A204.1 (cell line): ENCODE measurements at regions not wholly inside any gene's neighbourhood (a gene's known extent, or its start where the extent isn't known, plus 50 kb on each side); places are given as distances from the start of the nearest gene placed in this dataset.
"Not testable (repeated sequence)": the region's sequence is repeated elsewhere in the genome, so short reads cannot be mapped to it uniquely, and the experiment has no call there.

Experiments
- FAIRE-seq: peaks from 2 replicates; lab custom pipeline; 2012; peaks lifted over from hg19 to GRCh38; lab: Jason Lieb, UNC

DNA sequence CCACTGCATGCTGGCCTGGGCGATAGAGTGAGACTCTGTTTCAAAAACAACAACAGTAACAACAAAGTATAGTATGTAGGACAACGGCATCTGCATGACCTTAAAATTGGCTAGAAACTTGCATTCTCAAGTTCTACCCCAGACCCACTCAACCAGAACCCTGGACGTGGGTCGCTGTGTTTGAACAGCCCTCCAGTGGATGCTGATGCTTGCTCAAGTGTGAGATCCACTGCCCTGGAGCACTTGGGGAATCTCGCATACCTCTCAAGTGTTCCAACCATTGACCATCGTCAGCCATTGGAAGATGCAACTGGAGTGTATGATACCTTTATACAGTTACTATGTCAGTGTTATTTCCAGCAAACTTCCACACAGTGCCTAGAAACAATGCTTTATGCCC lies 435.9 kb downstream of the DCDC2C start:
- no peak for FAIRE-seq

DNA sequence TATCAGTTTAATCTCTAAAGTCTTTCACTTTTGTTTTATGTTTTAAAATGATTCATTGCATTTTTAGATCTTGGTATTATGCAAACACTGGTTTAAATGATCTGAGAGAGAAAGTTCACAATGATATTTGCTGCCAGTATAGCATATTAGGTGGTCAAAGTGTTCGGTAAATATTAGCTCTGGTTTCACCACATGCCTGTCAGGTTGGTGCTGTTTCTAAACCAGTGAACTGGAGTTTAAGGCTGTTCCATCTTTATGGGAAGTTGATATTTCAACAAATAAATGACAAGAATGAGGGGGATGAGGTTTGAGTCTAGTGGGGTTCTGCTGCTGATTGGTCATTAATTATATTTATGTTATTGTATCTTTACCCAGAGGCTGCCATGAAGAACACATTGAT lies 436.4 kb downstream of the DCDC2C start:
- no peak for FAIRE-seq

DNA sequence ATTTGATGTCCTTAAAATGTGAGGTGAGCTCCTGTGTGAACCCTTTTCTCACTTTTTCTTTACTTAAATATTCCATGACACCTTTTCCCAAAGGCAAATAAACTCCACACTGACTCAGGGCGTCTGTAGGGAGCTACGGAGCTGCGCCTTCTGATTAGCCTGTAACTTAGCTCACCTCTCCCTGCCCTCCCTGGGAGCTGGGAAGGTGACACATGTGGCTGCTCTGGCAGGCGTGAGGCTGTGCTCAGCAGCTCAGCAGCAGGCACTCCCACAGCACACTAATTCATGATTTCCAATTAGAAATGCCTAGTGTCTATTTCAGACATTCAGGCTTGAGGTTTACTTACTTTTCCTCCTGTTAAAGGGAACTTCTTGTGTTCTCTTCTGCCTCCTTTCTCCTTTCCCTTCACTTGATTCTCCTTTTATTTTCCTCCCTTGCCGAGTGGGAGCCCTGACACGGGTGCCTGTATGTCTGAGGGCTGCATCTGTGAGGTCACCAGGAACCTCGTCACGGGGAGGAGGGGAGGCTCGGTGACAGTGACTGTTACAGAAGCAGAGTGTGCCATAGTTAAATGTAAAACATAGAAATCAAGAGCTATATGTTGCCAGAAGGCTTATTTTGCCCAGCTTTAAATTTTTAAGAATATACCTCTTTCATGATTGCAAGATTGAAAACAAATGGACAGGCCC lies 437.1 kb downstream of the DCDC2C start:
- FAIRE-seq = no peak

DNA sequence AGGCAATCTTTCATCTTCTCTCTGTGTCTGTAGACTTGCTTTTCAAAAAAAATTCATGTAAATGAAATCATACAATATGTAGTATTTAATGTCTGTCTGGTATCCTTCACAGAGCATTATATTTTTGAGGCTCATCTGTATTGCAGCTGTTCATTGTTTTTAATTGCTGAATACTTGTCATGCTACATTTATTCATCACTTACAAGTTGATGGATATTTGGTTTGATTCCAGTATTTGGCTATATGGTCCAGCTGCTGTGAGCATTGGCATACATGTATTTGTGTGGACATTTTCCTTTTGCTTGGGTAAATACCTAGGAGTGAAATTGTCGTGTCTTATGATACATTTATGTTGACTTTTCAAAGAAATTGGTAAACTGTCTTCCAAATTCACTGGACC lies 441.4 kb downstream of the DCDC2C start:
- no peak for FAIRE-seq

DNA sequence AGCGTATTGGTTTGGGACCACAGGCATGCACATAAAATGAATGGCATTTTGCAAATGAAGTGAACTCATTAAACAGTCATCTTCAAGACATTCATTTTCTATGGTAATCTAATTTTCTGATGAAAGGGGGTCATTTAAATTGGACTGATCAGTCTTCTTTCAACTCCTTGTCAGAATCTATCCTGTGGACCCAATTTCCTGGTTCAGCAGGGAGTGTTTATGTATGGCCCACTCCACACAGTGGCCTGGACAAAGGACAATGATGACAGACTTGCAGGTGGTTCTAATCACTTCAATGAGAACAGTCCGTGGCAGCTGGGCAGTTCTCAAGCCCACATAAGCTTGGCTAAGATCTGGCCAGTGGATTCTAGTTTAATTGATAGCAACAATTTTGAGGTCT lies 448.1 kb downstream of the DCDC2C start:
- no peak for FAIRE-seq

DNA sequence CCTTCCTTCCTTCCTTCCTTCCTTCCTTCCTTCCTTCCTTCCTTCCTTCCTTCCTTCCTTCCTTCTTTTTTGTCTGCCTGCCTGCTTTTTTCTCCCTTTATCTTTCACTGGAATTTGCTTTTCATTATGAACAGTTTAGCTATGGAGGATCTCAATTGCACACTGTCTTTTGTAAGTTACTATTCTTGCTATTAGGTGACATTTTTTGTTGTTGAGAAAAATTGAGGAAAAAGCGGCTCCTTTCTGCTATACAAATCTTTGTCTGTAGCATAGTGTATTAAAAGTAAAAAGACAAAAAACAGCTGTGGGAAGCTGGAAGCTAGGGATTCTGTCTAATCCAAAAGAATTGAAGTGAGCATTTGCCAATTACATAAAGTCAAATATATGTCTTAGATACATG lies 448.7 kb downstream of the DCDC2C start:
- no peak for FAIRE-seq

DNA sequence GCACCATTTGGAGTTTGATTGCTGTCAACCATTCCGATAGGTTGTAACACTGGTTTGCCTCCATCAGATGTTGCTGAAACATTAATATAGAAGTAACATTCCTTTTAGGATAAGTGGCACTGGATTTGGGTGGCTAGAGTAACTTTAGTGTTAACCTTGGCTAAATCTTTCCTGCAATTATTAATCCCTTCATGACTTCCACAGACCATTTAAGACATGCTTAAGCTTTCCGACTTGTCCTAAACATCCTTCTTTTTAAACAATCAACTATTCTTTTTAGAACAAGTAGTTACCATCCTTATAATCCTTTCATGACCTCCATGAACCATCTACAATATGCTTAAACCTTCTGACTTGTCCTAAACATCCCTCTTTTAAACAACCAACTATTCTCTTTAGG lies 465.5 kb downstream of the DCDC2C start:
- no peak for FAIRE-seq

DNA sequence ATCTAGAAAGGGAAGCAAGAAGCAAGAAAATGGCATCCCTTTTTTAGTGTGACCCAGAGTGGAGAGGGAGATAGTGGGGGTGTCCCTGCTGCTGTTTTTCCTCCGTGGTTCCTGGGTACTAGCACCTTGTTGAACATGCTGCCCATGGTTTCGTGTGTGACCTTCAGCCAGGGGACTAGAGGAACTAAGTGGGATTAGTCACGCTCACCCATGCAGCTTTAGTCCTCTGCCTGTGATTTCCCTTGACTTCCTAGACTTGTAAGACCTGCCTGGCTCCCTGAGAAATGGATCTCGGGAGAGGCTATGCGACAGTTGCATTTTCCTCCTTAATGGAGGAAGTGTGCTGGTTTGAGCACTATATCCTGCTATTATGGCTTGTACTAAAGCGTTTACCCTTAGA lies 471.4 kb downstream of the DCDC2C start:
- no peak for FAIRE-seq

DNA sequence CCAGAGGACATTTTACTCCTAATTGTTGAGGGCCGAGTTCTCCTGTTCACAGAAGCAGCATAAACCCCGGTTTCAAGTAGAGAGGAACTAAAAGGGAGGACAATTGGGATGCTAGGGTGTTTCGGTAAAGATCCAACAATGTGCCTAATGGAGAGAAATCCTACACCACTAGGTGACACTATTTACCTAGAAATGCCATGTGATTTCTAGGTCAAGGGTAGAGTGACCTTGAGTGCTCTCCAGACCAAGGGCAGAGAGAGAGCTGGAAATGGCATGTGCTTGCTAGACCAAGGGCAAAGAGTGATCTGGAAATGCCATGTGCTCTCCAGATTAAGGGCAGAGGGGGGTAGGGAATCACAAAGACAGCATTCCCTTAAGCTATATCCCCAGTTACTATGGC lies 472.0 kb downstream of the DCDC2C start:
- FAIRE-seq = no peak

DNA sequence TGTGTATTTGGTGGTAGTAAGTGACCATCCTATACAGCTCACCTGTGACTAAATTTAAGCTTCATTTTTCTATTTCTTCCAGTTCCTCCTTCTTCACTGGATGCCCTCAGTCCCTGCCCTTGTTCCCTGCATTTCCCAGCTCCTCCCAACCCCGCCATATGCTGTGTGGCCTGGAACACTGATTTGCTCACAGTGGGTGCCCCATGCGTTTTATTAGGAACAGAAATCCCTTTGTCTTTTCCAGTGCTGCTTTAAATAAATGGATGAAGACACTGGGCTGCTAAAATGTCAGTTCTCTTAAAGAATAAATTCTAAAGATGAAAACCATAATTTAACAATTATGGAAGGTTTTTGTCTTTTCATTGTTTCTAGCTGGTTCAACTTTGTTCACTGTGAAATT lies 477.3 kb downstream of the DCDC2C start:
- FAIRE-seq = no peak

DNA sequence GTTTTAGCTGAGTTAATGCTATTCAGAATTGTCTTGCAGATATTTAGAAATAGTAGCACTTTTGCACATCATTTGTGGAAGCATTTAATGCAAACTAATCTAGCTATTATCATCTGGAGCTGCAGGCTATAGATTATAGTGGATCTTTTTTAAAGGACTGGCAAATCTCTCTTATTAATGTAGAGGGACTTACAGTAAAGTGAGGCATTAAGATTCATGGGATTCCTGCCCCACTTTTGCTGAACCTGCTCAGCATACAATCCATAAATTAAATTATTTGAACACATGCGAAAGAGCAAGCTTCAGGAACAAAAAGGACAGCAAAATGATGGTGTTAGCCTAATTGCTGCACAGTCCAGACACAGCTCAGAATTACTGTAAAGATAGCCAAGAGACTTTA lies 477.7 kb downstream of the DCDC2C start:
- no peak for FAIRE-seq

DNA sequence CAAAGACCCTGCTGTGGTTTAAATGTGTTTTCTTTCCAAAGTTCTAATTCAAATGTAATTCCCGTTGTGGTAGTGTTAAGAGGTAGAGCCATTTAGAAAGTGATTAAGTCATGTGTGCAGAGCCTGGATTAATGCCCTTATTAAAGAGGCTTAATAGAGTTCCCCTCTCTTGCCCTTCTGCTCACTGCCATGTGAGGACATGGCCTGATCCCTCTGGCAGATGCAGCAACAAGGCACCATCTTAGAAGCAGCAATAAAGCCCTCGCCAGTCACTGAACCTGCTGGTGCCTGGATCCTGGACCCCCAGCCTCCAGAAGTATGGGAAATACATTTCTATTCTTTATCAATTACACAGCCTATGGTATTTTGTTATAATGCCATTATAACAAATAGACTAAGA lies 485.2 kb downstream of the DCDC2C start:
- no peak for FAIRE-seq

DNA sequence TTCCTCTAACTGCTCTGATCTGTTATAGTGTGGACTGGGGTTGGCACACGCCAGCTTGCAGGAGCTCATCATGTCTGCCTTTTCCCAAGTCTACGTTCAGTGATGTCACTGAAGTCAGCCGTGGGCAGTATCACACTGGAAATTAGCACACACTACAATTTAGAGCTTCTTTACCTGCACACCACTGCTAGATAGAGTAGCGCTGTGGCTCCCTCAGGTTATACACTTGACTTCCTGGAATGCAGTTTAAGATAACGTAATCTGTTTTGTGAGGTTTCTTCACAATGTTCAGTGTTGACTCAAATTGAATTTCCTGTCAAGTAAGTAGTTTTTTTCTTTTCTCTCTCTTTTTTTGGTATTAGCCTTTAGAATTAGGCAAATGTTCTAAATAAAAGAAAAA lies 487.2 kb downstream of the DCDC2C start:
- FAIRE-seq = no peak

DNA sequence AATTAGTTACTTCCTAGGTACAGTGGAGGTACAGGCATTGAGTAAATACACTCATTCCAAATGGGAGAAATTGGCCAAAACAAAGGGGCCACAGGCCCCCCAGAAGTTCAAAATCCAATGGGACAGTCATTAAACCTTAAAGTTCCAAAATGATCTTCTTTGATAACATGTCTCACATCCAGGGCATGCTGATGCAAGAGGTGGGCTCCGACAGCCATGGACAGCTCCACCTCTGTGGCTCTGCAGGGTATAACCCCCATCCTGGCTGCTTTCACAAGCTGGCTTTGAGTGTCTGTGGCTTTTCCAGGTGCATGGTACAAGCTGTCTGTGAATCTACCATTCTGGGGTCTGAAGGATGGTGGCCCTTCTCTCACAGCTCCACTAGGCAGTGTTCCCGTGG lies 488.7 kb downstream of the DCDC2C start:
- FAIRE-seq = no peak

DNA sequence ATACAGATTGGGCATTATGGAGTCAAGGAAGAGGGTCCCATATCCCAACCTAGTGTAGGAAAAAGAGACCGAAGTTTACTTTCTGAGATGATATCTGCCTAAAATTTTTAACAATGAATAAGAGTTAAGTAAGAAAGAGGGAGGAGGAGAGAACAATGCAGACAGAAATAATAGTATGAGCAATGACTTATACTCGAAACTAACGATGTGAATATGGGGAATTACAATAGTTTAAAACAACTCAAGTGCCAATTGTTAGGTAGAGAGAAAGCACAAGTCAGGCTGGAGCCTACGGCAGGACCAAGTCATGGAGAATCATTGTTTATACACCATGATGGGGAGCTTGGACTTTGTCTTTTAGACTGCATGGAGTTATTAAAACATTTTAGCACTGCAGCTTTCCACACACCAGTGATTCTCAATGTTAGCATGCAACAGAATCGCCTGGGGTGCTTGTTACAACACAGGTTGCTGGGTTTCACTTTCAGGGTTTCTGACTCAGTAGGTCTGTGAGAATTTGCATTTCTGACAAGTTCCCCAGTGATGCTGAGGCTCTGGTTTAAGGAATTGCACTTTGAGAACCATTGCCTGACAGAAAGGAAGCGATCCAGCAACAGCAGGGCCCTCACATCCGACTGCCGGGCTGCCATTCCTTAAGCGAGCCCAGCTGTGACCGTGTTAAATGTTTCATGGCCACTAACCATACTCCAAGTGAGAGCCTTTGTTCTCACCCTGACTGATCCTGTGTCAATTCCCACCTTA lies 511.2 kb downstream of the DCDC2C start:
- FAIRE-seq = no peak

DNA sequence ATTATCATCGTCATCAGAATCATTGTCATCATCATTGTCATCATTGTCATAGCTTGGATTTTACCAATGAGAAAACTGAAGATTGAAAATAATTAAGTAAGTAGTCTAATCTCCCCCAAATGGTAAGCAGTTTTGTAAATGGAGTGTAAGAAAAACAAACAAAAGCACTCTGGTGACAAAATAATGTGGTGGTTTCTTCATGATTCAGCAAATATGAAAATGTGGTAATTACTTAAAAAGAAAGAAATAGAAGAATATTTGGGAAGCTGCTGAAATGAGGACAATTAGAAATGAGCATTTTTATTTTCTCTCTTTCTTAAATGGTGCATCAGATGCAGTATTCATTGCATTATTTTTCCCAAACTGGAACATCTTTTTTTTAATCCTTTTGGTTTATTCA lies 514.4 kb downstream of the DCDC2C start:
- FAIRE-seq = no peak

DNA sequence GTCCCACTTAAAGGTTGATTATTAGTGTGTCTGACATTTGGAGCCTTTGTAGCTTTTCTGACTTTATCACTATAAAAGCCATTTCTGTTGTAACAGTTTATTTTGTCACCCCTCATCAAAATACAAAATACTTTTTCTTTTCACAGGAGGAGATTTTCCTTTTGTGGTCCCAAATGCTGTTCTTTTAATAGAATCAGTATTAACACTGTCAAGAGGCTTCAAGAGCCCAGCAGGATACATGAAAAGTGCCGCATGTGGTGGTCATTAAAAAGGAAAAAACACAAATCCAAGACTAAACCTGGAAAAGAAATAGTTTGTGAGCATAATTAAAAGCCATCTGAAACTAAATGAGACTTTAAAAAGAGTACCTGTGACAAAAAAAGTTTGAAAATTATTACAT lies 515.7 kb downstream of the DCDC2C start:
- FAIRE-seq = no peak

DNA sequence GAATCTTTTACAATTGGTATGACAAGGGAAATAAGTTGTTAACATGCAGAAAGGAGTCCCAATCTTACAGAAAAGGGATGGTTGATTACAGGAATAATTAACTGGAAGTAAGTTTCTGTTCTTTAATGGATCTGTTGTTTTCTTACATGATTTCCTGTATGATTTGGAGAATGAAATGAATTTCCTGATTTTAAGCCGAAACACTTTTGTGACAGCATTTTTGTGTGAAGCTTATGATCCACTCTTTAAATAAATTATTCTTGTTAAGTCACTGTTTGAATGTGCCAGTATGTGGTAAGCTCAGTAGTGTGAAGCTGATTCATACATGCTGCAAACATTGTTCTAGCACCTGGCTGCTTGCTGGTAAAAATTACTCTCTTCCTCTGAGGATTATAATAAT lies 516.2 kb downstream of the DCDC2C start:
- FAIRE-seq = no peak

DNA sequence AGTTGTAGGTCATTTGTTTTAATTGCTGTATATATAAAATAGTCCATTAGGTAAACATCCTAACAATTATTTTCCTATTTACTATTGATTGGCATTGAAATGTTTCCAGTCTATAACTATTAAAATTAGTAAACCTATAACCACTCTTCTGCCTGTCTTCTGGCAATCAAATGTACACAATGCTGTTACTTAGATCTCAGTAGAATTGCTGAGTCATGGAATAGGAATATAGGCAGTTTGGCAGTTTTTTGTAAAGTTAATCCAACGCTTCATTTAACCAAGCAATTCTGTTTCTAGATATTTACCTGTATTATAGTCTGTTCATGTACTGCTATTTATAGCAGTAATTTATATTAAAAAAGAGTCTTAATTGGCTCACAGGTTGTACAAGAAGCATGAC lies 518.1 kb downstream of the DCDC2C start:
- FAIRE-seq = no peak

DNA sequence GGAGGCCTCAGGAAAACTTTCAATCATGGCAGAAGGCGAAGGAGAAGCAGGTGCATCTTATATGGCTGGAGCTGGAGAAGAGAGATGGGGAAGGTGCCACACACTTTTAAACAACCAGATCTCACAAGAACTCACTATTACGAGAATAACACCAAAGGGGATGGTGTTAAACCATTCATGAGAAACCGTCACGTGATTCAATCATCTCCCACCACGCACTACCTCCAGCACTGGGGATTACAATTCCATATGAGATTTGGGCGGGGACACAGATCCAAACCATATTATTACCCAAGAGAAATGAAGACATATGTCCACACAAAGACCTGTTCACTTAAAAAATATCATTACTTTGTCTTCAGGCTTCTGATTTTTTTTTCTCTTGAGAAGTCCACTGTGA lies 518.5 kb downstream of the DCDC2C start:
- FAIRE-seq = no peak

DNA sequence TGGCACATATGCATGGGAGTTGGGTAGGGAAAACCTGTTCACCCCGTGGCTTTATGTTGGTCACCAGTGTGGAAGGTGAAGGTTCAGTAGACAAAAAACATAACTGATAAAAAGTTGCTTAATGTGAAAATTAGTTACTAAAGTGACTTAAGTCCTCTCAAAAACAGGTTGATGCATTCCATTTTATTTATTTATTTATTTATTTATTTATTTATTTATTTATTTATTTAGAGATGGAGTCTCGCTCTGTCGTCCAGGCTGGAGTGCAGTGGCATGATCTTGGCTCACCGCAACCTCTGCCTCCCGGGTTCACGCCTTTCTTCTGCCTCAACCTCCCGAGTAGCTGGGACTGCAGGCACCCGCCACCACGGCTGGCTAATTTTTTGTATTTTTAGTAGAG lies 541.0 kb downstream of the DCDC2C start:
- FAIRE-seq = not testable (repeated sequence)

DNA sequence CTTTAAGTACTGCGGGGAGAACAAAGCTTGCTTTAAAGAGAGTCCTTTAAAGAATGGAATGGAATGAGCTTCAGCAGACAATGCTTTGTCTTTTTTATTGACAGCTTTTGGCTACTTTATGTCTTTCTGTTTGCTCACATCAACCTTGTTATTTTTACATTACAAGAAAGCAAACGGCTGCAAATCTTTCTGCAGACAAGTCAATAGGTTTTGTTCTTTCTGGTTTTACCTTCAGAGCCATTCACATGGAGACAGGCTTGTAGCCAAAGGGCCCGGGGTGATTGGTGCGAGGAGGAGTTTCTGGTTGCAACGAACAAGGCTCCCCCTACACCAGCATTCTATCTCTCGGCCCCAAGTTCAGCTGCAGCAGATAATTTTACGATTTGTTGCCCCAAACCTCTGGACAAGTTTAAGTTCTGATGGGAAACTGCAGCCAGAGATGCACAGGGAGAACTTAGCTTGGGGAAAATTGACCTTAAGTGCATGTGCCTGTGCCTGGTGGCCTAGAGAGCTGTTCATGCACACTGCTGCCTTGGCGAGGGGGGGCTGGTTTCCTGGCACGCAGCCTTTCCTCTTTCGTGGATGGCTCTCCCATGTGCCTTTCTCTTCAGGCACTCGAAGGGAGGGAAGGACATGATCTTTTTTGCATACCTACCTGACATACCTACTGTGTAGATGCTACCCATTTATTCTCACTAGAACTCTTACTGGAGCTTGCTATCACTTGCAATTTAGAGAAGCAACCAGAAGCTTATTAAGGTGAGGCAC lies 543.2 kb downstream of the DCDC2C start:
- no peak for FAIRE-seq

DNA sequence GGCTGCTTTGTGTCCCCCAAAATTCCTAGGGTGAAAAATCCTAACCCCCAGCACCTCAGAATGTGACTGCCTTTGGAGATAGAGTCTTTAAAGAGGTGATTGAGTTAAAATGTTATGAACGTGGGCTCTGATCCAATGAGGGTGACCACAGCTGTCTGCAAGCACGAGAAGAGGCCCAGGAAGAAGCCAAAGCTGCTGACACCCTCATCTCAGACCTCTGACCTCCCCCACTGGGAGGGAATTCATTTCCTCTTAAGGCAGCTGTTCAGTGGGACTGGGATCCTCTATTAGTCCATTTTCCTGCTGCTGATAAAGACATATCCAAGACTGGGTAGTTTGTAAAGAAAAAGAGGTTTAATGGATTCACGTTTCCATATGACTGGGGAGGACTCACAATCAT lies 544.4 kb downstream of the DCDC2C start:
- no peak for FAIRE-seq

DNA sequence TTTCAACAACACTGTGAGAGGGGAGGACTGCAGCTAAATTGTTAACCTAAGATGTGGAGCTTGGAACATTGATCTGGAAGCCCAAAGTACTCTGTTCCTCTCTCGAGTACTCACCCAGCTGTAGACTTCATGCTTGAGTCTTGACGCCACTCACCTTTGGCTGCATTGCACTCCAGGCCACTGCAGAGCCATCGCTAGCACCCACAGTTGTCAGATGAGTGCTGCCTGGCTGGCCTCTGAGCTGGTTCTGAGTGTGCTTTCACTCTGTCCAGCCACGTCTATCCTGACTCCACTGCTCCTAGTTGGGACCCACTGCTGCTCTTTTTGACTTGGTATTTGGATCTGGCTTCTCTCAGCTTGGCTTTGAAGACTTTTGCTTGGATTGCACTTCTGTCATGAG lies 552.1 kb downstream of the DCDC2C start:
- no peak for FAIRE-seq
